Cardiac muscle cell (in vitro differentiated cells and primary cell): ENCODE measurements at regions not wholly inside any gene's neighbourhood (a gene's known extent, or its start where the extent isn't known, plus 50 kb on each side); places are given as distances from the start of the nearest gene placed in this dataset.

Source experiments
- DNase-seq, 2 donors: peaks; one replicate each; pipeline versions ENCODE4 v3.0.0 to v3.0.0-alpha.2; 2010 to 2017; ENCODE audit warnings: low read depth in 1 of 2, low spot score in 1 of 2
- H3K27ac ChIP-seq: fragments of 200-600 bp; sonication (generic); 2 replicates; pipeline ENCODE4 v1.5.1; 2016
- H3K27me3 ChIP-seq: fragments of 200-600 bp; sonication (generic); 2 replicates; pipeline ENCODE4 v1.6.0; 2016; ENCODE audit warnings: control low read depth
- H3K36me3 ChIP-seq: fragments of 200-600 bp; sonication (generic); 2 replicates; pipeline ENCODE4 v1.5.1; 2016; ENCODE audit warnings: control low read depth
- H3K4me1 ChIP-seq: fragments of 200-600 bp; sonication (generic); 2 replicates; pipeline ENCODE4 v1.8.1; 2017; ENCODE audit warnings: low read depth, mild to moderate bottlenecking, mixed run types
- H3K4me3 ChIP-seq: fragments of 200-600 bp; sonication (generic); 2 replicates; pipeline ENCODE4 v1.5.1; 2016; ENCODE audit warnings: mild to moderate bottlenecking
- H3K9me3 ChIP-seq: fragments of 200-600 bp; sonication (generic); 2 replicates; pipeline ENCODE4 v1.5.1; 2017; ENCODE audit warnings: low read depth, mild to moderate bottlenecking, control low read depth
- TF ChIP-seq, protein P1 (sequence below): IDR thresholded peaks from 2 replicates; pipeline ENCODE4 v1.5.1; 2012; ENCODE audit warnings: low read depth, mild to moderate bottlenecking, low read length

DNA sequence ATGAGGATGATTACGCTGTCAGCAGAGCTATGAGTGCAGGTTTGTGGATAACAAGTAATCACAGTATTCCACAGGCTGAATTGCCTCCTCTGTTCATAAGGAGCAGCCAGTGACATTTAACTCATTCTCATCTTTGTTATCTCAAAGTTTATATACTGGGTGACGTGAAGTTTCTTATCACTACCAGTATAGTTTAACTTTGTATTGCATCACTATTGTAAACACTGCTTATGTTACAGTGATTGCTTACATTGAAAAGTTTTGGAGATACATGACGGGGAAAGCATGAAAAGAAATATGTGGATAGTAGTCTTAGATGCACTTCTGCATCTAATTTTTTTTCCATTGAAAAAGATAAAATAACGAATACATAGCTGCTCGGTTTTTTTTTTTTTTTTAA, 429.7 kb downstream of the VGLL3 start:
- Histone ChIP-seq H3K4me3 (no peak overlapping the region), H3K27ac (no peak overlapping the region), H3K4me1 (no peaks in the 10 kb centered on the region), H3K36me3 (no peaks in the 10 kb centered on the region), H3K27me3 (no peaks in the 10 kb centered on the region), H3K9me3 (no peaks in the 10 kb centered on the region)
- TF ChIP-seq, protein P1, sequence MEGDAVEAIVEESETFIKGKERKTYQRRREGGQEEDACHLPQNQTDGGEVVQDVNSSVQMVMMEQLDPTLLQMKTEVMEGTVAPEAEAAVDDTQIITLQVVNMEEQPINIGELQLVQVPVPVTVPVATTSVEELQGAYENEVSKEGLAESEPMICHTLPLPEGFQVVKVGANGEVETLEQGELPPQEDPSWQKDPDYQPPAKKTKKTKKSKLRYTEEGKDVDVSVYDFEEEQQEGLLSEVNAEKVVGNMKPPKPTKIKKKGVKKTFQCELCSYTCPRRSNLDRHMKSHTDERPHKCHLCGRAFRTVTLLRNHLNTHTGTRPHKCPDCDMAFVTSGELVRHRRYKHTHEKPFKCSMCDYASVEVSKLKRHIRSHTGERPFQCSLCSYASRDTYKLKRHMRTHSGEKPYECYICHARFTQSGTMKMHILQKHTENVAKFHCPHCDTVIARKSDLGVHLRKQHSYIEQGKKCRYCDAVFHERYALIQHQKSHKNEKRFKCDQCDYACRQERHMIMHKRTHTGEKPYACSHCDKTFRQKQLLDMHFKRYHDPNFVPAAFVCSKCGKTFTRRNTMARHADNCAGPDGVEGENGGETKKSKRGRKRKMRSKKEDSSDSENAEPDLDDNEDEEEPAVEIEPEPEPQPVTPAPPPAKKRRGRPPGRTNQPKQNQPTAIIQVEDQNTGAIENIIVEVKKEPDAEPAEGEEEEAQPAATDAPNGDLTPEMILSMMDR = no peak
- DNase-seq = no peak

DNA sequence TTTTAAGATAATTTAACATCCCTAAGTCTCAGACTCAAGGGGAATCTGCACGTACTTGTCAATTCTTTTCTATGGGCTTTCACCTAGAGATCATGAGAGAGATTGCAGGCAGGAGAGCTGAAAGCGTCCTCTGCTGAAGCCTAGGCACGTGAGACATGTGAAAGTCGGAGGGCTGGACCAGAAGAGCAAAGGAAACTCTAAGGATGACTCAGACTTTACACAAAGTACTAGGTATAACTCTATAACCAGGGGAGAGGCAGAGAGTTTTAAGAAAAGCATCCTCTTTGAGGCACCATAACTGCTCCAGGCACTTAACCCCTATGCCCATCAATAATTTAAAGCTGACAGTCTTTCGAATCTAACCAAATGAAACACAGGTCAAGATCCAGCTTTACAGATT, 436.6 kb downstream of the VGLL3 start:
- DNase-seq = no peak
- Histone ChIP-seq H3K27me3 (no peaks in the 10 kb centered on the region), H3K4me3 (no peak overlapping the region), H3K9me3 (no peaks in the 10 kb centered on the region), H3K27ac (no peak overlapping the region), H3K4me1 (no peaks in the 10 kb centered on the region), H3K36me3 (no peaks in the 10 kb centered on the region)
- TF ChIP-seq, protein P1 = no peak

DNA sequence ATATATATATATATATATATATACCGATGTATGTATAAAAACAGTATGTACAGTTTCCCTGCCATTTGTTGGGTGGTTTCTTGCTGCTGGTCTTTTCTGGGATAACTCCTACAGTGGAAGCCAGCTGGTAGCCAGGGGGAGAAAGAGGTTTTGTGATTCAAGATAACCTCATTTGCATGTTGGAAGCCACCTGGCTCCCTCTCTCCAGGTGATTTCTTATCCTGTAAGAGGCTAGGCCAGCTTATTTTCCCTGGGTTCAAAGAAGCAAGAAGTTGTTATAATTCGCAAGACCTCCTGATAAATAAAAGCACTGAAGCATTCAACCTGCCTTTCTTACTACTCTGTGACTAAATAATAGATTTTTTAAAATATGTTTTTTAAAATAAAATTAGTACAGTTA, 443.3 kb downstream of the VGLL3 start:
- Histone ChIP-seq H3K27ac (no peak overlapping the region), H3K27me3 (no peaks in the 10 kb centered on the region), H3K9me3 (no peaks in the 10 kb centered on the region), H3K4me3 (no peak overlapping the region), H3K4me1 (no peaks in the 10 kb centered on the region), H3K36me3 (no peaks in the 10 kb centered on the region)
- no peak for DNase-seq
- TF ChIP-seq, protein P1 = no peak

GRCh38 chr3:86537171-86537570, 453.8 kb downstream of the VGLL3 start:
- TF ChIP-seq, protein P1 = no peak
- DNase-seq = no peak
- H3K4me3 ChIP-seq = no peak overlapping the region
- no peaks in the 10 kb centered on the region for H3K4me1 ChIP-seq
- no peaks in the 10 kb centered on the region for H3K36me3 ChIP-seq
- no peaks in the 10 kb centered on the region for H3K27me3 ChIP-seq
- no peak overlapping the region for H3K27ac ChIP-seq
- H3K9me3 ChIP-seq = no peaks in the 10 kb centered on the region

GRCh38 chr3:86519819-86520218, 471.1 kb downstream of the VGLL3 start:
- Histone ChIP-seq H3K27ac (no peak overlapping the region), H3K9me3 (no peaks in the 10 kb centered on the region), H3K4me3 (no peak overlapping the region), H3K36me3 (no peaks in the 10 kb centered on the region), H3K27me3 (no peaks in the 10 kb centered on the region), H3K4me1 (no peaks in the 10 kb centered on the region)
- TF ChIP-seq, protein P1 = no peak
- DNase-seq = no peak

GRCh38 chr3:86481636-86482035, 509.3 kb downstream of the VGLL3 start:
- TF ChIP-seq, protein P1 = no peak
- Histone ChIP-seq H3K27ac (no peak overlapping the region), H3K36me3 (no peaks in the 10 kb centered on the region), H3K27me3 (no peaks in the 10 kb centered on the region), H3K9me3 (no peaks in the 10 kb centered on the region), H3K4me3 (no peak overlapping the region), H3K4me1 (no peaks in the 10 kb centered on the region)
- DNase-seq = no peak
